HEK293 (cell line): ENCODE measurements at regions not wholly inside any gene's neighbourhood (a gene's known extent, or its start where the extent isn't known, plus 50 kb on each side); places are given as distances from the start of the nearest gene placed in this dataset.

Experiments
- KLF10 ChIP-seq: fragments of 450-650 bp; IDR thresholded peaks from 2 replicates; pipeline ENCODE4 v1.5.1; 2018; ENCODE audit warnings: missing biosample characterization, mild to moderate bottlenecking, missing genetic modification characterization
- ZBTB8A ChIP-seq: fragments of 450-650 bp; formaldehyde crosslinking; IDR thresholded peaks from 2 replicates; pipeline ENCODE4 v1.5.1; 2016; ENCODE audit warnings: missing biosample characterization, missing genetic modification characterization
- ZNF280D ChIP-seq: fragments of 450-650 bp; formaldehyde crosslinking; IDR thresholded peaks from 2 replicates; pipeline ENCODE4 v1.5.1; 2016; ENCODE audit warnings: missing biosample characterization, missing genetic modification characterization
- ZNF423 ChIP-seq: fragments of 450-650 bp; formaldehyde crosslinking; IDR thresholded peaks from 2 replicates; pipeline ENCODE4 v1.5.1; 2016; ENCODE audit warnings: missing biosample characterization, missing genetic modification characterization
- ZNF768 ChIP-seq: fragments of 450-650 bp; formaldehyde crosslinking; IDR thresholded peaks from 2 replicates; pipeline ENCODE4 v1.5.1; 2018; ENCODE audit warnings: missing biosample characterization, mild to moderate bottlenecking, missing genetic modification characterization
- ZNF791 ChIP-seq: fragments of 450-650 bp; formaldehyde crosslinking; IDR thresholded peaks from 2 replicates; pipeline ENCODE4 v1.5.1; 2016; ENCODE audit warnings: missing biosample characterization, missing genetic modification characterization
- ZSCAN4 ChIP-seq: fragments of 450-650 bp; formaldehyde crosslinking; IDR thresholded peaks from 2 replicates; pipeline ENCODE4 v1.5.1; 2017; ENCODE audit warnings: missing biosample characterization, missing genetic modification characterization

- TF ChIP-seq ZNF423 (no peak), KLF10 (no peak), ZBTB8A (no peak), ZNF280D (tag by site-specific recombination) (no peak), ZSCAN4 (tag by site-specific recombination) (no peak), ZNF768 (no peak), ZNF791 (no peak)
Observed at GRCh38 chr20:52867305-52867704, 104.9 kb upstream of the TSHZ2 start.
